DMS 273 (cell line): ENCODE measurements at regions not wholly inside any gene's neighbourhood (a gene's known extent, or its start where the extent isn't known, plus 50 kb on each side); places are given as distances from the start of the nearest gene placed in this dataset.

ENCODE experiments used
- DNase-seq: peaks from one replicate; lab custom pipeline; 2025; ENCODE audit not compliant: unreplicated experiment; lab: John Stamatoyannopoulos, UW

GRCh38 chr12:114743289-114743688 lies 59.3 kb upstream of the TBX3 start:
- no peak for DNase-seq

DNA sequence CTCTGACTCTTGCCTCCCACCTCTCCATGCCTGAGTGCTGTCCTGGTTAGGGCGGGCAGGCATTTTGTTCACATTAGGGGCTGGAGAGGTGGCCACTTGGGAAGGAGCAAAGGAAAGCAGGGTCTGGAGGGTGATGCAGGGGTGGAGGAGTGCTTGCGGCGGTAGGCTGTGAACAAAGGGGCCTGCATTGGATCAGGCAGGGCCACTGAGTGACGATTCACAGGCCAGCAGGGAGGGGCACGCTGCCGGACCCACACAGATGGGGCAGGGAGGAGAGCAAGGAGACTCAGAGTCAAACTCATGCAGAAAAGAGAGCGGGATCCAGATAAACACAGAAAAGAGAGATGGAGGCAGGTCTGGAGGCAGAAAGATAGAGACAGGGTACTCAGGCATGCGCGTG lies 58.4 kb upstream of the TBX3 start:
- DNase-seq: no peak

DNA sequence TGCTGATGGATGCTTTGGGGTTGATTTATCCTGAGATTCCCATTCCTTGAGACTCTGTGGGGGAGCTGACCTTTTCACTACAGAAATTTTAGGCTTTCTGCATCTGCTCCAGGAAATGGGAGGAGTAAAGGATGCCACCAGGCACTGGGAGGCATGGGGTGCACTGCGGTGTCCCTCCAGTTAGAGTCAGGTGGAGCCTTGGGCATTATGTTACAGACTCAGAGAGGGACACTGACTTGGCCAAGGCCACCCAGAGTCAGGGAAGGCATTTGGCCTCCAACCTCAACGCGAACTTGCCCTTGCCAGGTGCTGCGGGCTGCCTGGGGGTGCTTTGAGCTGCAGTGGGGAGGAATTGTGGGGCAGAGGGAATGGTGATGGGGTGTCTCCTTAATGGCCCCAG lies 58.0 kb upstream of the TBX3 start:
- DNase-seq: no peak

GRCh38 chr12:114740448-114740847 lies 56.5 kb upstream of the TBX3 start:
- DNase-seq: no peak

- no peak for DNase-seq
These were observed 54.6 kb upstream of the TBX3 start for GRCh38 chr12:114738460-114739184.

DNA sequence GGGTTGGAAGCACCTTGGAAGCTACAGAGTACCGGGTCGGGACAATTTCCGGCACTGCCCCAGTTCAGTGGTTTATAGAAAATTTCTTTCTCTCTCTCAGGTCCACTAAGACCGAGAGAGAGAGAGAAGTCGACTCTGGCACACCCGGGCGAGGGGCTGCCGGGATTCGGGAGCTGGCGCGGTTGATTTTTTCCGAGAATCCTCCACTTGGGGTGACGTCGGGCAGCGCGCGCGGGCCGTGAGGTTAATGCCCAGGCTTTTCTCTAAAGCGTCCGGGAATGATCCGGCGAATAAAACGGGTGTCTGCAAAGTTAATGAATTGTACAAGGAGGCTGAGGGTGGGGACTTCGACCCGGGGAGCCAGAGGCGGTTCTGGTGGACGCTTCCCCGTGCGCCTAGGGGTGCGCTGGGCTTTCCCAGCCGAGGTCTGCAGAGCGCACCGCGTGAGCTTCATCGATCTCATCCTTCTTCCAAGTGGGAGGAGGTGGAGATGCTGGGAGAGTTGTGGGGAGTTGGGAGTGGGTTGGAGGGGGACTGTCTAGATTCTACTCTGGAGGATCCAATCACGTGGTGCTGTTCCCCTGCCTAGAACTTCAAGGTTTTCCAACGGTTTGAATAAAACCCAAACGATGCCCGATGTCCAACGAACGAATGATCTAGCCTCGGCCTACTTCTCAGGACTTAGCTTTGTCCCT lies 51.9 kb upstream of the TBX3 start:
- DNase-seq: no peak

- no peak for DNase-seq
These were observed 51.0 kb upstream of the TBX3 start for GRCh38 chr12:114735011-114735410.

GRCh38 chr12:114733919-114734318 lies 49.9 kb upstream of the TBX3 start:
- DNase-seq: no peak
